Stomach (tissue), 8 donors: ENCODE measurements at regions not wholly inside any gene's neighbourhood (a gene's known extent, or its start where the extent isn't known, plus 50 kb on each side); places are given as distances from the start of the nearest gene placed in this dataset.
"Not testable (repeated sequence)": the region's sequence is repeated elsewhere in the genome, so short reads cannot be mapped to it uniquely, and the experiment has no call there.

ENCODE experiments used
- DNase-seq, 2 donors: peaks; one replicate each; pipeline versions ENCODE4 v3.0.0 to v3.0.0-alpha.2; 2013 to 2019
- H3K27ac ChIP-seq, 5 donors: fragments of 200-600 bp in 4 of 5; sonication (generic) in 4 of 5; one replicate each; pipeline ENCODE4 v1.5.1; 2013 to 2019; ENCODE audit warnings: mild to moderate bottlenecking in 1 of 5, moderate library complexity in 1 of 5
- H3K27me3 ChIP-seq, 3 donors: fragments of 200-600 bp; sonication (generic); one replicate each; pipeline ENCODE4 v1.5.1; 2017 to 2019; ENCODE audit warnings: mixed run types in 1 of 3
- H3K36me3 ChIP-seq, 4 donors: fragments of 200-600 bp; sonication (generic); 1 replicate in 3 of 4; 2 replicates in 1 of 4; pipeline ENCODE4 v1.5.1; 2016 to 2019
- H3K4me1 ChIP-seq, 4 donors: fragments of 200-600 bp; sonication (generic); one replicate each; pipeline ENCODE4 v1.5.1; 2016 to 2019
- H3K4me3 ChIP-seq, 4 donors: fragments of 200-600 bp; sonication (generic) in 3 of 4; one replicate each; pipeline ENCODE4 v1.5.1; 2016 to 2019; ENCODE audit warnings: mild to moderate bottlenecking in 1 of 4
- H3K9me3 ChIP-seq, 4 donors: fragments of 200-600 bp; sonication (generic); one replicate each; pipeline ENCODE4 v1.5.1; 2016 to 2019
- CTCF ChIP-seq, 7 experiments: fragments of 450-650 bp in 4 of 7; fragments of 200-600 bp in 3 of 7; sonication (generic) in 3 of 7; IDR thresholded peaks; one replicate each; pipeline ENCODE4 v1.5.1; 2016 to 2019; ENCODE audit warnings: antibody characterized with exemption in 7 of 7, control low read depth in 2 of 7, mild to moderate bottlenecking in 1 of 7
- EP300 ChIP-seq: sonication (generic); formaldehyde crosslinking; IDR thresholded peaks from one replicate; pipeline ENCODE4 v1.6.1; 2017; ENCODE audit warnings: antibody characterized with exemption
- POLR2A ChIP-seq, 4 donors: fragments of 450-650 bp; IDR thresholded peaks; one replicate each; pipeline ENCODE4 v1.6.1; 2016; ENCODE audit warnings: antibody characterized with exemption in 4 of 4, control low read depth in 2 of 4, mild to moderate bottlenecking in 1 of 4, moderate library complexity in 1 of 4
- POLR2AphosphoS5 ChIP-seq, 3 donors: sonication (generic); formaldehyde crosslinking; IDR thresholded peaks; one replicate each; pipeline ENCODE4 v1.6.1; 2016; ENCODE audit warnings: antibody characterized with exemption in 3 of 3
- WGBS, 5 donors: extraction: QIAGEN DNeasy Blood & Tissue Kit in 3 of 5; methylation state at CpG; one replicate each; pipeline versions ENCODE4 v1.1.5 to v1.1.7; 2013 to 2018; 5-methylcytosine and 5-hydroxymethylcytosine counted together
- intact Hi-C: fragments of 100-400 bp; cut with DNase I; formaldehyde crosslinking; loops from one replicate; pipeline ENCODE4 v1.15.1; 2023; ENCODE audit warnings: low total_unique reads
- donor health status: healthy with polysubstance abuse.
- donor health status: Bipolar disorder and iron deficiency.
- donor health status: healthy.

- no peak overlapping the region for H3K27ac ChIP-seq
- WGBS, 5 donors: 85 to 94% (median 89%) methylated on average over 4 of the region's 4 CpGs
- no peaks in the 10 kb centered on the region for H3K4me1 ChIP-seq
- no peaks in the 10 kb centered on the region for H3K9me3 ChIP-seq
- intact Hi-C loops: no loop called here
- no peaks in the 10 kb centered on the region for H3K36me3 ChIP-seq
- H3K4me3 ChIP-seq: no peak overlapping the region
- no peak for DNase-seq
- H3K27me3 ChIP-seq: peaks cover 0 to 13% (median 3%) of the 10 kb centered on the region in 3 donors
- TF ChIP-seq POLR2AphosphoS5 (IDR thresholded peaks at IDR 0.05) (no peak), EP300 (no peak), CTCF (IDR thresholded peaks at IDR 0.05) (no peak), POLR2A (IDR thresholded peaks at IDR 0.05) (no peak)
These were observed 64.7 kb downstream of the MINAR1 start for GRCh38 chr15:79496838-79497237.

- WGBS, 5 donors: 57 to 69% (median 67%) methylated on average over 5 of the region's 5 CpGs
- Histone ChIP-seq H3K9me3 (no peaks in the 10 kb centered on the region), H3K27me3 (peaks cover 0 to 7% (median 0%) of the 10 kb centered on the region in 3 donors), H3K27ac (no peak overlapping the region), H3K4me3 (no peak overlapping the region), H3K4me1 (no peaks in the 10 kb centered on the region), H3K36me3 (no peaks in the 10 kb centered on the region)
- no peak for DNase-seq
- TF ChIP-seq POLR2AphosphoS5 (IDR thresholded peaks at IDR 0.05) (no peak), EP300 (no peak), CTCF (IDR thresholded peaks at IDR 0.05) (no peak), POLR2A (IDR thresholded peaks at IDR 0.05) (no peak)
- intact Hi-C loops: no loop called here
These were observed 69.0 kb downstream of the MINAR1 start for GRCh38 chr15:79501086-79501485.

- DNase-seq: no peak
- Histone ChIP-seq H3K4me3 (no peak overlapping the region), H3K27ac (no peak overlapping the region), H3K36me3 (no peaks in the 10 kb centered on the region), H3K4me1 (no peaks in the 10 kb centered on the region), H3K9me3 (no peaks in the 10 kb centered on the region), H3K27me3 (no peaks in the 10 kb centered on the region)
- TF ChIP-seq POLR2AphosphoS5 (IDR thresholded peaks at IDR 0.05): no peak
- TF ChIP-seq CTCF (IDR thresholded peaks at IDR 0.05): no peak
- no peak for TF ChIP-seq EP300
- no peak for TF ChIP-seq POLR2A (IDR thresholded peaks at IDR 0.05)
- WGBS, 5 donors: 75 to 86% (median 82%) methylated on average over 4 of the region's 4 CpGs
- intact Hi-C loops: no loop called here
These were observed 73.8 kb downstream of the MINAR1 start for GRCh38 chr15:79505956-79506355.

GRCh38 chr15:79512844-79513243 lies 80.7 kb downstream of the MINAR1 start:
- WGBS, 5 donors: 49 to 62% (median 59%) methylated on average over 2 of the region's 3 CpGs
- H3K27me3 ChIP-seq, intact Hi-C loops, H3K36me3 ChIP-seq, H3K4me1 ChIP-seq, DNase-seq, H3K9me3 ChIP-seq, H3K27ac ChIP-seq, H3K4me3 ChIP-seq: not testable (repeated sequence)

- Histone ChIP-seq H3K27ac (no peak overlapping the region), H3K9me3 (no peaks in the 10 kb centered on the region), H3K36me3 (no peaks in the 10 kb centered on the region), H3K4me3 (no peak overlapping the region), H3K4me1 (no peaks in the 10 kb centered on the region), H3K27me3 (peaks cover 0 to 11% (median 0%) of the 10 kb centered on the region in 3 donors)
- intact Hi-C loops: no loop called here
- DNase-seq: no peak
- WGBS, 5 donors: 83 to 88% (median 86%) methylated on average over 8 of the region's 8 CpGs
- no peak for TF ChIP-seq POLR2A (IDR thresholded peaks at IDR 0.05)
- TF ChIP-seq POLR2AphosphoS5 (IDR thresholded peaks at IDR 0.05): no peak
- TF ChIP-seq CTCF (IDR thresholded peaks at IDR 0.05): no peak
- no peak for TF ChIP-seq EP300
These were observed 81.3 kb downstream of the MINAR1 start for GRCh38 chr15:79513417-79513816.
